ENCODE measurements at regions not wholly inside any gene's neighbourhood (a gene's known extent, or its start where the extent isn't known, plus 50 kb on each side); places are given as distances from the start of the nearest gene placed in this dataset.

DNA sequence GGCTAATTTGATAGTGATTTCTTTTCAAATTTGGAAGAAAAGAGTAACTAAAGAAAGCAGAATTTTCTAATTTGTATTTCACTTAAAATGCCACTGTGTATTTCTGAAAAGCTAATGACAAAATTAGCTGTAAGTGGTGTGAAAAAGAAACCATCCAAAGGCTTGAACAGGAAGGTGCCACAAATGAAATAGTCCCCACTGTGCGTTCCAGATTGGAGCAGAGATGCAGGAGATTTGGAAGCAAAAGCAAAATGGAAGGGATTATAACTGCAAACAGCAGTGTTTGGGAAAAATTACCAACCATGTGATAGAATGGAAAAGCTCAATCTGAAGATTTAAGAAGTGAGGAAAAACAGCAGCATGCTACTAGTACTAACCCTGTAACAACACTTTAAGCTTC lies 498.7 kb downstream of the SUCLG1 start:
- Histone ChIP-seq H3K4me1 (ENCODE audit: control insufficient read depth, insufficient read depth, low read length) (no peaks in the 10 kb centered on the region), H3K9me3 (replicated peaks; ENCODE audit: control insufficient read depth, insufficient read depth, low read length) (no peaks in the 10 kb centered on the region), H3K27me3 (replicated peaks in 1 of 2; ENCODE audit: control insufficient read depth in 2 of 2, insufficient read depth in 2 of 2, low read length in 1 of 2) (no peaks in the 10 kb centered on the region), H2AFZ (ENCODE audit: control insufficient read depth, low read depth, low read length) (no peak overlapping the region), H3K36me3 (ENCODE audit: control insufficient read depth in 2 of 2, insufficient read depth in 2 of 2, low read length in 1 of 2) (no peaks in the 10 kb centered on the region), H4K20me1 (ENCODE audit: control insufficient read depth, insufficient read depth) (no peaks in the 10 kb centered on the region), H3K27ac (ENCODE audit: control insufficient read depth, insufficient read depth) (no peak overlapping the region), H3K4me2 (ENCODE audit: control insufficient read depth, insufficient read depth) (no peak overlapping the region), H3K79me2 (ENCODE audit: control insufficient read depth, insufficient read depth, low read length) (no peaks in the 10 kb centered on the region), H3K9ac (ENCODE audit: control insufficient read depth, insufficient read depth, low read length) (no peak overlapping the region), H3K4me3 (no peak overlapping the region)
- ChIA-PET POLR2A (no interaction called here), SMC1A (ENCODE audit: uncharacterized antibody, unreplicated experiment) (no interaction called here), RAD21 (ENCODE audit: unreplicated experiment) (no interaction called here), CTCF (interaction anchor here (0.7 kb wide), 1 partner anchor 62 kb away, joined by 3 read pairs; no protein-coding TSS in a partner anchor)
- FAIRE-seq (no peak), ATAC-seq (no peak), DNase-seq (ENCODE audit: low read depth, low spot score) (no peak)
- in situ Hi-C loops (cut with MboI): no loop called here
- intact Hi-C loops (cut with micrococcal nuclease; ENCODE audit: unreplicated experiment): no loop called here
- WGBS (ENCODE audit: insufficient coverage, insufficient replicate concordance, low lambda C conversion rate, missing lambda C conversion rate): 0% methylated on average over 1 of the region's 1 CpG
- BruUV-seq (replicated peaks): no TSS peak
- TF ChIP-seq EGR1 (IDR thresholded peaks at IDR 0.05; ENCODE audit: borderline replicate concordance in 1 of 2, low read depth in 2 of 2, low read length in 2 of 2) (no peak), DPF2 (IDR thresholded peaks at IDR 0.05) (no peak), CBX3 (IDR thresholded peaks at IDR 0.05; ENCODE audit: borderline replicate concordance, low read depth) (no peak), LARP7 (IDR thresholded peaks at IDR 0.05) (no peak), SIN3A (IDR thresholded peaks at IDR 0.05; ENCODE audit: low read depth, low read length) (no peak), ZNF24 (IDR thresholded peaks at IDR 0.05) (no peak), PAX5 (IDR thresholded peaks at IDR 0.05; ENCODE audit: borderline replicate concordance, low read depth, low read length) (no peak), SMARCA5 (IDR thresholded peaks at IDR 0.05) (no peak), EP300 (IDR thresholded peaks at IDR 0.05; ENCODE audit: borderline replicate concordance in 1 of 2, control insufficient read depth in 1 of 2, low read depth in 2 of 2, low read length in 2 of 2) (no peak), TCF3 (IDR thresholded peaks at IDR 0.05; ENCODE audit: borderline replicate concordance, insufficient read depth, low read depth, low read length) (no peak)
- TF ChIP-seq, protein P1, sequence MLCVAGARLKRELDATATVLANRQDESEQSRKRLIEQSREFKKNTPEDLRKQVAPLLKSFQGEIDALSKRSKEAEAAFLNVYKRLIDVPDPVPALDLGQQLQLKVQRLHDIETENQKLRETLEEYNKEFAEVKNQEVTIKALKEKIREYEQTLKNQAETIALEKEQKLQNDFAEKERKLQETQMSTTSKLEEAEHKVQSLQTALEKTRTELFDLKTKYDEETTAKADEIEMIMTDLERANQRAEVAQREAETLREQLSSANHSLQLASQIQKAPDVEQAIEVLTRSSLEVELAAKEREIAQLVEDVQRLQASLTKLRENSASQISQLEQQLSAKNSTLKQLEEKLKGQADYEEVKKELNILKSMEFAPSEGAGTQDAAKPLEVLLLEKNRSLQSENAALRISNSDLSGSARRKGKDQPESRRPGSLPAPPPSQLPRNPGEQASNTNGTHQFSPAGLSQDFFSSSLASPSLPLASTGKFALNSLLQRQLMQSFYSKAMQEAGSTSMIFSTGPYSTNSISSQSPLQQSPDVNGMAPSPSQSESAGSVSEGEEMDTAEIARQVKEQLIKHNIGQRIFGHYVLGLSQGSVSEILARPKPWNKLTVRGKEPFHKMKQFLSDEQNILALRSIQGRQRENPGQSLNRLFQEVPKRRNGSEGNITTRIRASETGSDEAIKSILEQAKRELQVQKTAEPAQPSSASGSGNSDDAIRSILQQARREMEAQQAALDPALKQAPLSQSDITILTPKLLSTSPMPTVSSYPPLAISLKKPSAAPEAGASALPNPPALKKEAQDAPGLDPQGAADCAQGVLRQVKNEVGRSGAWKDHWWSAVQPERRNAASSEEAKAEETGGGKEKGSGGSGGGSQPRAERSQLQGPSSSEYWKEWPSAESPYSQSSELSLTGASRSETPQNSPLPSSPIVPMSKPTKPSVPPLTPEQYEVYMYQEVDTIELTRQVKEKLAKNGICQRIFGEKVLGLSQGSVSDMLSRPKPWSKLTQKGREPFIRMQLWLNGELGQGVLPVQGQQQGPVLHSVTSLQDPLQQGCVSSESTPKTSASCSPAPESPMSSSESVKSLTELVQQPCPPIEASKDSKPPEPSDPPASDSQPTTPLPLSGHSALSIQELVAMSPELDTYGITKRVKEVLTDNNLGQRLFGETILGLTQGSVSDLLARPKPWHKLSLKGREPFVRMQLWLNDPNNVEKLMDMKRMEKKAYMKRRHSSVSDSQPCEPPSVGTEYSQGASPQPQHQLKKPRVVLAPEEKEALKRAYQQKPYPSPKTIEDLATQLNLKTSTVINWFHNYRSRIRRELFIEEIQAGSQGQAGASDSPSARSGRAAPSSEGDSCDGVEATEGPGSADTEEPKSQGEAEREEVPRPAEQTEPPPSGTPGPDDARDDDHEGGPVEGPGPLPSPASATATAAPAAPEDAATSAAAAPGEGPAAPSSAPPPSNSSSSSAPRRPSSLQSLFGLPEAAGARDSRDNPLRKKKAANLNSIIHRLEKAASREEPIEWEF (IDR thresholded peaks at IDR 0.05; ENCODE audit: insufficient replicate concordance, low read depth, low read length): no peak
- TF ChIP-seq, protein P2, sequence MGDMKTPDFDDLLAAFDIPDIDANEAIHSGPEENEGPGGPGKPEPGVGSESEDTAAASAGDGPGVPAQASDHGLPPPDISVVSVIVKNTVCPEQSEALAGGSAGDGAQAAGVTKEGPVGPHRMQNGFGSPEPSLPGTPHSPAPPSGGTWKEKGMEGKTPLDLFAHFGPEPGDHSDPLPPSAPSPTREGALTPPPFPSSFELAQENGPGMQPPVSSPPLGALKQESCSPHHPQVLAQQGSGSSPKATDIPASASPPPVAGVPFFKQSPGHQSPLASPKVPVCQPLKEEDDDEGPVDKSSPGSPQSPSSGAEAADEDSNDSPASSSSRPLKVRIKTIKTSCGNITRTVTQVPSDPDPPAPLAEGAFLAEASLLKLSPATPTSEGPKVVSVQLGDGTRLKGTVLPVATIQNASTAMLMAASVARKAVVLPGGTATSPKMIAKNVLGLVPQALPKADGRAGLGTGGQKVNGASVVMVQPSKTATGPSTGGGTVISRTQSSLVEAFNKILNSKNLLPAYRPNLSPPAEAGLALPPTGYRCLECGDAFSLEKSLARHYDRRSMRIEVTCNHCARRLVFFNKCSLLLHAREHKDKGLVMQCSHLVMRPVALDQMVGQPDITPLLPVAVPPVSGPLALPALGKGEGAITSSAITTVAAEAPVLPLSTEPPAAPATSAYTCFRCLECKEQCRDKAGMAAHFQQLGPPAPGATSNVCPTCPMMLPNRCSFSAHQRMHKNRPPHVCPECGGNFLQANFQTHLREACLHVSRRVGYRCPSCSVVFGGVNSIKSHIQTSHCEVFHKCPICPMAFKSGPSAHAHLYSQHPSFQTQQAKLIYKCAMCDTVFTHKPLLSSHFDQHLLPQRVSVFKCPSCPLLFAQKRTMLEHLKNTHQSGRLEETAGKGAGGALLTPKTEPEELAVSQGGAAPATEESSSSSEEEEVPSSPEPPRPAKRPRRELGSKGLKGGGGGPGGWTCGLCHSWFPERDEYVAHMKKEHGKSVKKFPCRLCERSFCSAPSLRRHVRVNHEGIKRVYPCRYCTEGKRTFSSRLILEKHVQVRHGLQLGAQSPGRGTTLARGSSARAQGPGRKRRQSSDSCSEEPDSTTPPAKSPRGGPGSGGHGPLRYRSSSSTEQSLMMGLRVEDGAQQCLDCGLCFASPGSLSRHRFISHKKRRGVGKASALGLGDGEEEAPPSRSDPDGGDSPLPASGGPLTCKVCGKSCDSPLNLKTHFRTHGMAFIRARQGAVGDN (IDR thresholded peaks at IDR 0.05): no peak
- TF ChIP-seq, protein P3, sequence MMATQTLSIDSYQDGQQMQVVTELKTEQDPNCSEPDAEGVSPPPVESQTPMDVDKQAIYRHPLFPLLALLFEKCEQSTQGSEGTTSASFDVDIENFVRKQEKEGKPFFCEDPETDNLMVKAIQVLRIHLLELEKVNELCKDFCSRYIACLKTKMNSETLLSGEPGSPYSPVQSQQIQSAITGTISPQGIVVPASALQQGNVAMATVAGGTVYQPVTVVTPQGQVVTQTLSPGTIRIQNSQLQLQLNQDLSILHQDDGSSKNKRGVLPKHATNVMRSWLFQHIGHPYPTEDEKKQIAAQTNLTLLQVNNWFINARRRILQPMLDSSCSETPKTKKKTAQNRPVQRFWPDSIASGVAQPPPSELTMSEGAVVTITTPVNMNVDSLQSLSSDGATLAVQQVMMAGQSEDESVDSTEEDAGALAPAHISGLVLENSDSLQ (IDR thresholded peaks at IDR 0.05): no peak
- TF ChIP-seq, protein P4, sequence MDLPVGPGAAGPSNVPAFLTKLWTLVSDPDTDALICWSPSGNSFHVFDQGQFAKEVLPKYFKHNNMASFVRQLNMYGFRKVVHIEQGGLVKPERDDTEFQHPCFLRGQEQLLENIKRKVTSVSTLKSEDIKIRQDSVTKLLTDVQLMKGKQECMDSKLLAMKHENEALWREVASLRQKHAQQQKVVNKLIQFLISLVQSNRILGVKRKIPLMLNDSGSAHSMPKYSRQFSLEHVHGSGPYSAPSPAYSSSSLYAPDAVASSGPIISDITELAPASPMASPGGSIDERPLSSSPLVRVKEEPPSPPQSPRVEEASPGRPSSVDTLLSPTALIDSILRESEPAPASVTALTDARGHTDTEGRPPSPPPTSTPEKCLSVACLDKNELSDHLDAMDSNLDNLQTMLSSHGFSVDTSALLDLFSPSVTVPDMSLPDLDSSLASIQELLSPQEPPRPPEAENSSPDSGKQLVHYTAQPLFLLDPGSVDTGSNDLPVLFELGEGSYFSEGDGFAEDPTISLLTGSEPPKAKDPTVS (IDR thresholded peaks at IDR 0.05; ENCODE audit: low read depth, low read length): no peak
